IMR-90 (cell line): ENCODE measurements at regions not wholly inside any gene's neighbourhood (a gene's known extent, or its start where the extent isn't known, plus 50 kb on each side); places are given as distances from the start of the nearest gene placed in this dataset.

Source experiments
- BHLHE40 ChIP-seq: fragments of 150-350 bp; IDR thresholded peaks from 2 replicates; pipeline ENCODE4 v1.6.1; 2016; ENCODE audit warnings: mild to moderate bottlenecking, low read depth, low read length
- CEBPB ChIP-seq: IDR thresholded peaks from 2 replicates; pipeline ENCODE4 v1.6.1; 2012; ENCODE audit warnings: low read depth, low read length, improper control_type of control experiment
- CTCF ChIP-seq: conservative IDR thresholded peaks from 2 replicates; pipeline ENCODE4 v1.5.1; 2012; ENCODE audit warnings: mild to moderate bottlenecking, low read depth, low read length, improper control_type of control experiment
- ELK1 ChIP-seq: fragments of 150-350 bp; IDR thresholded peaks from 2 replicates; pipeline ENCODE4 v1.6.1; 2016; ENCODE audit warnings: low read depth, mild to moderate bottlenecking, low read length, moderate library complexity, borderline replicate concordance
- FOS ChIP-seq: fragments of 150-350 bp; IDR thresholded peaks from 2 replicates; pipeline ENCODE4 v1.6.1; 2016; ENCODE audit warnings: low read depth, low read length
- MAFK ChIP-seq: IDR thresholded peaks from 2 replicates; pipeline ENCODE4 v1.6.1; 2012; ENCODE audit warnings: low read depth, low read length, improper control_type of control experiment
- MXI1 ChIP-seq: IDR thresholded peaks from 2 replicates; pipeline ENCODE4 v1.6.1; 2012; ENCODE audit warnings: low read depth, mild to moderate bottlenecking, low read length, moderate library complexity, borderline replicate concordance
- NFE2L2 ChIP-seq: fragments of 150-350 bp; IDR thresholded peaks from 2 replicates; pipeline ENCODE4 v1.6.1; 2016; ENCODE audit warnings: low read depth, mild to moderate bottlenecking, low read length
- POLR2A ChIP-seq: IDR thresholded peaks from 2 replicates; pipeline ENCODE4 v1.6.1; 2012; ENCODE audit warnings: mild to moderate bottlenecking, low read depth, low read length
- RAD21 ChIP-seq: IDR thresholded peaks from 2 replicates; pipeline ENCODE4 v1.6.1; 2012; ENCODE audit warnings: low read length, improper control_type of control experiment
- RCOR1 ChIP-seq: IDR thresholded peaks from 2 replicates; pipeline ENCODE4 v1.6.1; 2012; ENCODE audit warnings: mild to moderate bottlenecking, low read length, improper control_type of control experiment; ENCODE audit not compliant: insufficient replicate concordance
- SMC3 ChIP-seq: fragments of 150-350 bp; IDR thresholded peaks from 2 replicates; pipeline ENCODE4 v1.6.1; 2016; ENCODE audit warnings: low read depth, mild to moderate bottlenecking, antibody characterized with exemption, low read length, moderate library complexity
- USF2 ChIP-seq: fragments of 150-350 bp; IDR thresholded peaks from 2 replicates; pipeline ENCODE4 v1.6.1; 2017; ENCODE audit warnings: mild to moderate bottlenecking, antibody characterized with exemption, low read length, low read depth

- TF ChIP-seq CTCF = no peak
- TF ChIP-seq RAD21 = no peak
- TF ChIP-seq POLR2A = no peak
- TF ChIP-seq CEBPB = no peak
- no peak for TF ChIP-seq SMC3
- no peak for TF ChIP-seq FOS
- TF ChIP-seq MXI1 = no peak
- TF ChIP-seq NFE2L2 = no peak
- no peak for TF ChIP-seq USF2
- TF ChIP-seq MAFK = no peak
- TF ChIP-seq RCOR1 = no peak
- no peak for TF ChIP-seq ELK1
- TF ChIP-seq BHLHE40 = no peak
These were observed 237.7 kb upstream of the PRKCQ start for GRCh38 chr10:6817770-6818169.
